HepG2 (cell line): ENCODE measurements at regions not wholly inside any gene's neighbourhood (a gene's known extent, or its start where the extent isn't known, plus 50 kb on each side); places are given as distances from the start of the nearest gene placed in this dataset.

Source experiments
- ATAC-seq: fragments of 200-7000 bp; cut with Tn5 transposase; 3 replicates; pipeline ENCODE4 v1.9.1; 2020; ENCODE audit warnings: mild to moderate bottlenecking, moderate library complexity
- BruUV-seq: library from RNA; stranded (reverse); fragments of 400-500 nt; replicated peaks from 2 replicates; lab custom pipeline; 2021; lab: Mats Ljungman, UMichigan
- CTCF ChIA-PET: fragments of 300-600 bp; formaldehyde crosslinking; extraction: SDS; loops from one replicate; lab custom pipeline; 2021; ENCODE audit warnings: low total read pairs, inconsistent platforms, low intra/inter-chr PET ratio; lab: Yijun Ruan, JAX
- POLR2A ChIA-PET: fragments of 350-600 bp; sonication (Branson Sonifier 250); formaldehyde crosslinking; loops from one replicate; lab custom pipeline; 2020; ENCODE audit warnings: antibody characterized with exemption, inconsistent platforms; lab: Yijun Ruan, JAX
- DNase-seq: peaks from one replicate; pipeline ENCODE4 v3.0.0-alpha.2; 2015; ENCODE audit warnings: low spot score
- FAIRE-seq: peaks from 3 replicates; lab custom pipeline; 2011; peaks lifted over from hg19 to GRCh38; lab: Jason Lieb, UNC
- H2AFZ ChIP-seq: one replicate; pipeline ENCODE4 v1.6.1; 2011; ENCODE audit warnings: low read length, inconsistent platforms
- H3K27ac ChIP-seq: fragments of 300-600 bp; 3 replicates; pipeline ENCODE4 v1.8.0; 2011; ENCODE audit warnings: mixed run types, mild to moderate bottlenecking, mixed read lengths, low read length, inconsistent platforms; ENCODE audit not compliant: insufficient read depth; ENCODE audit errors: extremely low read length
- H3K27me3 ChIP-seq, 2 experiments: fragments of 200-600 bp in 1 of 2; 2 replicates in 1 of 2; 3 replicates in 1 of 2; pipeline versions ENCODE4 v1.6.0 to v1.8.0; 2011; ENCODE audit warnings: low read length in 2 of 2, mild to moderate bottlenecking in 2 of 2, moderate library complexity in 2 of 2, inconsistent platforms in 1 of 2; ENCODE audit not compliant: insufficient read depth in 2 of 2, control insufficient read depth in 1 of 2
- H3K36me3 ChIP-seq, 2 experiments: fragments of 200-600 bp in 1 of 2; replicated peaks in 1 of 2; 2 replicates in 1 of 2; 3 replicates in 1 of 2; pipeline versions ENCODE4 v1.5.1 to v1.8.0; 2011; ENCODE audit warnings: low read length in 2 of 2, inconsistent platforms in 1 of 2; ENCODE audit not compliant: insufficient read depth in 2 of 2, control insufficient read depth in 1 of 2
- H3K4me1 ChIP-seq: 2 replicates; pipeline ENCODE4 v1.5.1; 2012; ENCODE audit warnings: low read length, inconsistent platforms; ENCODE audit not compliant: insufficient read depth
- H3K4me2 ChIP-seq: 2 replicates; pipeline ENCODE4 v1.6.0; 2011; ENCODE audit warnings: low read depth, low read length, inconsistent platforms
- H3K4me3 ChIP-seq, 3 experiments: fragments of 200-600 bp in 1 of 3; sonication (generic), shearing (Covaris generic) in 1 of 3; replicated peaks in 1 of 3; 2 replicates each; pipeline ENCODE4 v1.5.1; 2011 to 2016; ENCODE audit warnings: low read length in 3 of 3, inconsistent platforms in 2 of 3, low read depth in 2 of 3, mild to moderate bottlenecking in 2 of 3, control low read depth in 1 of 3, mixed read lengths in 1 of 3; ENCODE audit not compliant: insufficient read depth in 1 of 3
- H3K79me2 ChIP-seq: one replicate; pipeline ENCODE4 v1.6.1; 2011; ENCODE audit warnings: low read length, inconsistent platforms; ENCODE audit not compliant: insufficient read depth
- H3K9ac ChIP-seq: 2 replicates; pipeline ENCODE4 v1.6.0; 2011; ENCODE audit warnings: mild to moderate bottlenecking, low read depth, low read length, inconsistent platforms; ENCODE audit not compliant: insufficient read depth
- H3K9me3 ChIP-seq: 2 replicates; pipeline ENCODE4 v1.5.1; 2012; ENCODE audit warnings: mild to moderate bottlenecking, low read length
- H4K20me1 ChIP-seq: 2 replicates; pipeline ENCODE4 v1.6.0; 2011; ENCODE audit warnings: inconsistent platforms, mild to moderate bottlenecking, low read length, moderate library complexity; ENCODE audit not compliant: insufficient read depth
- ASH2L ChIP-seq: fragments of 300-600, 200-600 bp; sonication (generic); IDR thresholded peaks from 2 replicates; pipeline ENCODE4 v1.7.0; 2017; ENCODE audit warnings: low read depth, mild to moderate bottlenecking, moderate library complexity, mixed read lengths, low read length; ENCODE audit not compliant: insufficient read length
- ATF4 ChIP-seq, 2 experiments: fragments of 450-650 bp in 1 of 2; sonication (generic) in 1 of 2; formaldehyde crosslinking; IDR thresholded peaks; 2 replicates each; pipeline versions ENCODE4 v1.5.0 to v1.8.0; 2020 to 2022; ENCODE audit warnings: mild to moderate bottlenecking in 1 of 2, missing genetic modification reagents in 1 of 2
- HOXA7 ChIP-seq: sonication (generic); formaldehyde crosslinking; IDR thresholded peaks from 2 replicates; pipeline ENCODE4 v1.8.1; 2022; ENCODE audit warnings: mild to moderate bottlenecking, missing genetic modification reagents, moderate library complexity
- MLX ChIP-seq: IDR thresholded peaks from 2 replicates; pipeline ENCODE4 v1.6.1; 2016
- PAX8 ChIP-seq: sonication (generic); formaldehyde crosslinking; IDR thresholded peaks from 2 replicates; pipeline ENCODE4 v1.8.0; 2022; ENCODE audit warnings: mild to moderate bottlenecking, missing genetic modification reagents, borderline replicate concordance
- SP140L ChIP-seq: sonication (generic); formaldehyde crosslinking; IDR thresholded peaks from 2 replicates; pipeline ENCODE4 v1.4.0; 2020; ENCODE audit warnings: missing genetic modification reagents, borderline replicate concordance
- ZBTB21 ChIP-seq: sonication (generic); formaldehyde crosslinking; IDR thresholded peaks from 2 replicates; pipeline ENCODE4 v1.4.0; 2020; ENCODE audit warnings: missing genetic modification reagents
- ZBTB34 ChIP-seq: sonication (generic); formaldehyde crosslinking; IDR thresholded peaks from 2 replicates; pipeline ENCODE4 v1.8.0; 2022; ENCODE audit warnings: mild to moderate bottlenecking, missing genetic modification reagents
- ZBTB43 ChIP-seq: sonication (generic); formaldehyde crosslinking; conservative IDR thresholded peaks from 2 replicates; pipeline ENCODE4 v1.4.0; 2020; ENCODE audit warnings: missing genetic modification reagents
- ZNF660 ChIP-seq: sonication (generic); formaldehyde crosslinking; IDR thresholded peaks from 2 replicates; pipeline ENCODE4 v1.5.1; 2020; ENCODE audit warnings: mild to moderate bottlenecking, low read depth, missing genetic modification reagents, borderline replicate concordance
- ZNF878 ChIP-seq: sonication (generic); formaldehyde crosslinking; IDR thresholded peaks from 2 replicates; pipeline ENCODE4 v1.8.1; 2023; ENCODE audit warnings: mild to moderate bottlenecking, missing genetic modification reagents, moderate library complexity
- WGBS: methylation state at CpG from one replicate; pipeline ENCODE4 v1.1.6; 2017; ENCODE audit warnings: low lambda C conversion rate; 5-methylcytosine and 5-hydroxymethylcytosine counted together
- in situ Hi-C: cut with HindIII; loops from 2 replicates; pipeline ENCODE4 v1.10.0; 2017; ENCODE audit warnings: low pct_unique_long_range_greater_than_20kb; ENCODE audit not compliant: extremely low pct_ligation_motif_present
- intact Hi-C: fragments of 100-400 bp; cut with micrococcal nuclease; formaldehyde crosslinking; loops from one replicate; pipeline ENCODE4 v1.10.0; 2022; ENCODE audit not compliant: unreplicated experiment

- WGBS: 47% methylated on average over 4 of the region's 4 CpGs
- no peaks in the 10 kb centered on the region for H3K36me3 ChIP-seq
- no peaks in the 10 kb centered on the region for H3K79me2 ChIP-seq
- TF ChIP-seq ATF4 (CRISPR knock-in tag; IDR thresholded peaks at IDR 0.05) (no peak), ZBTB43 (no peak), HOXA7 (CRISPR knock-in tag) (no peak), SP140L (no peak), ASH2L (no peak), PAX8 (CRISPR knock-in tag) (no peak), ZBTB34 (CRISPR knock-in tag) (no peak), ZBTB21 (CRISPR knock-in tag) (no peak), ZNF660 (CRISPR knock-in tag) (no peak), MLX (CRISPR knock-in tag) (no peak), ZNF878 (CRISPR knock-in tag) (no peak)
- no peak for FAIRE-seq
- H3K4me3 ChIP-seq: no peak overlapping the region
- no peaks in the 10 kb centered on the region for H4K20me1 ChIP-seq
- no peak for ATAC-seq
- H3K27me3 ChIP-seq: no peaks in the 10 kb centered on the region
- no TSS peak for BruUV-seq
- in situ Hi-C loops: no loop called here
- H2AFZ ChIP-seq: no peak overlapping the region
- no peaks in the 10 kb centered on the region for H3K4me1 ChIP-seq
- H3K9ac ChIP-seq: no peak overlapping the region
- POLR2A ChIA-PET: no interaction called here
- no peak for DNase-seq
- no peaks in the 10 kb centered on the region for H3K9me3 ChIP-seq
- intact Hi-C loops: no loop called here
- CTCF ChIA-PET: no interaction called here
- H3K4me2 ChIP-seq: no peak overlapping the region
- no peak overlapping the region for H3K27ac ChIP-seq
These were observed 100.3 kb upstream of the USP9X start for GRCh38 chrX:40984962-40985361.
